KMS-11 (cell line): ENCODE measurements at regions not wholly inside any gene's neighbourhood (a gene's known extent, or its start where the extent isn't known, plus 50 kb on each side); places are given as distances from the start of the nearest gene placed in this dataset.

ENCODE experiments used
- H2AFZ ChIP-seq: fragments of 200-600 bp; sonication (generic); 2 replicates; pipeline ENCODE4 v1.6.1; 2016; ENCODE audit warnings: antibody characterized with exemption, mixed run types, low read depth
- H3K27ac ChIP-seq: fragments of 200-600 bp; sonication (generic); 2 replicates; pipeline ENCODE4 v1.6.1; 2016; ENCODE audit warnings: mild to moderate bottlenecking, mixed run types
- H3K27me3 ChIP-seq: fragments of 200-600 bp; sonication (generic); 2 replicates; pipeline ENCODE4 v1.6.1; 2017; ENCODE audit warnings: mild to moderate bottlenecking, low read depth, mixed run types, moderate library complexity; ENCODE audit not compliant: insufficient read depth
- H3K36me3 ChIP-seq: fragments of 200-600 bp; sonication (generic); 2 replicates; pipeline ENCODE4 v1.6.1; 2017; ENCODE audit warnings: mild to moderate bottlenecking, mixed run types; ENCODE audit not compliant: insufficient read depth
- H3K4me1 ChIP-seq: fragments of 200-600 bp; sonication (generic); 2 replicates; pipeline ENCODE4 v1.6.1; 2016; ENCODE audit warnings: mild to moderate bottlenecking, low read depth, mixed run types; ENCODE audit not compliant: poor library complexity, severe bottlenecking
- H3K4me2 ChIP-seq: fragments of 200-600 bp; sonication (generic); 2 replicates; pipeline ENCODE4 v1.7.0; 2016; ENCODE audit warnings: mild to moderate bottlenecking, mixed run types
- H3K4me3 ChIP-seq: fragments of 200-600 bp; sonication (generic); IDR thresholded peaks from 2 replicates; pipeline ENCODE4 v1.6.1; 2017; ENCODE audit warnings: low read depth, low read length, mixed read lengths; ENCODE audit not compliant: insufficient read depth
- H3K79me2 ChIP-seq: fragments of 200-600 bp; sonication (generic); 2 replicates; pipeline ENCODE4 v1.6.1; 2016; ENCODE audit warnings: low read depth, mixed run types; ENCODE audit not compliant: insufficient read depth
- H3K9ac ChIP-seq: fragments of 200-600 bp; sonication (generic); 2 replicates; pipeline ENCODE4 v1.6.1; 2016; ENCODE audit warnings: mild to moderate bottlenecking, mixed run types
- H4K20me1 ChIP-seq: fragments of 200-600 bp; sonication (generic); 2 replicates; pipeline ENCODE4 v1.6.1; 2016; ENCODE audit warnings: mild to moderate bottlenecking, mixed run types; ENCODE audit not compliant: insufficient read depth
- CTCF ChIP-seq: fragments of 200-600 bp; sonication (generic); conservative IDR thresholded peaks from 2 replicates; pipeline ENCODE4 v1.6.1; 2017; ENCODE audit warnings: low read depth, mild to moderate bottlenecking, antibody characterized with exemption, low read length, moderate library complexity, mixed read lengths

- Histone ChIP-seq H3K4me1 (no peaks in the 10 kb centered on the region), H3K9ac (no peak overlapping the region), H3K27me3 (no peaks in the 10 kb centered on the region), H3K27ac (no peak overlapping the region), H2AFZ (no peak overlapping the region), H3K4me3 (no peak overlapping the region), H3K4me2 (no peak overlapping the region), H3K36me3 (no peaks in the 10 kb centered on the region), H3K79me2 (no peaks in the 10 kb centered on the region), H4K20me1 (no peaks in the 10 kb centered on the region)
- TF ChIP-seq CTCF: no peak
Measured at GRCh38 chr9:84490206-84490841, 149.8 kb upstream of the SLC28A3 start.

GRCh38 chr9:84490842-84491325 lies 150.3 kb upstream of the SLC28A3 start:
- Histone ChIP-seq H4K20me1 (no peaks in the 10 kb centered on the region), H3K9ac (no peak overlapping the region), H3K36me3 (no peaks in the 10 kb centered on the region), H2AFZ (no peak overlapping the region), H3K79me2 (no peaks in the 10 kb centered on the region), H3K4me2 (no peak overlapping the region), H3K4me3 (no peak overlapping the region), H3K27ac (no peak overlapping the region), H3K27me3 (no peaks in the 10 kb centered on the region), H3K4me1 (no peaks in the 10 kb centered on the region)
- no peak for TF ChIP-seq CTCF

GRCh38 chr9:84492366-84493159 lies 152.0 kb upstream of the SLC28A3 start:
- Histone ChIP-seq H3K27me3 (no peaks in the 10 kb centered on the region), H3K4me2 (no peak overlapping the region)

GRCh38 chr9:84493284-84493947 lies 152.9 kb upstream of the SLC28A3 start:
- no peaks in the 10 kb centered on the region for H3K36me3 ChIP-seq
- TF ChIP-seq CTCF: no peak
- H3K4me3 ChIP-seq: no peak overlapping the region
- no peaks in the 10 kb centered on the region for H3K79me2 ChIP-seq
- H3K4me2 ChIP-seq: no peak overlapping the region
- no peaks in the 10 kb centered on the region for H4K20me1 ChIP-seq
- no peak overlapping the region for H3K27ac ChIP-seq
- H2AFZ ChIP-seq: no peak overlapping the region
- no peak overlapping the region for H3K9ac ChIP-seq
- no peaks in the 10 kb centered on the region for H3K4me1 ChIP-seq
- no peaks in the 10 kb centered on the region for H3K27me3 ChIP-seq

More at GRCh38 chr9:84492366-84493159, 152.0 kb upstream of the SLC28A3 start:
- Histone ChIP-seq H3K9ac (no peak overlapping the region), H2AFZ (no peak overlapping the region), H3K27ac (no peak overlapping the region), H4K20me1 (no peaks in the 10 kb centered on the region), H3K4me3 (no peak overlapping the region), H3K36me3 (no peaks in the 10 kb centered on the region), H3K4me1 (no peaks in the 10 kb centered on the region), H3K79me2 (no peaks in the 10 kb centered on the region)
- TF ChIP-seq CTCF: no peak
